Endodermal cell (in vitro differentiated cells): ENCODE measurements at regions not wholly inside any gene's neighbourhood (a gene's known extent, or its start where the extent isn't known, plus 50 kb on each side); places are given as distances from the start of the nearest gene placed in this dataset.

ENCODE experiments used
- DNase-seq: peaks from one replicate; pipeline ENCODE4 v3.0.0-alpha.2; 2017
- H3K27ac ChIP-seq: 2 replicates; pipeline ENCODE4 v1.5.1; 2013; ENCODE audit warnings: mild to moderate bottlenecking, low read depth, low read length, moderate library complexity
- H3K27me3 ChIP-seq: 2 replicates; pipeline ENCODE4 v1.6.1; 2013; ENCODE audit warnings: mild to moderate bottlenecking, low read length, moderate library complexity; ENCODE audit not compliant: insufficient read depth, control insufficient read depth, poor library complexity, severe bottlenecking
- H3K36me3 ChIP-seq: 2 replicates; pipeline ENCODE4 v1.7.0; 2013; ENCODE audit warnings: mild to moderate bottlenecking, low read length, moderate library complexity; ENCODE audit not compliant: control insufficient read depth, insufficient read depth
- H3K4me1 ChIP-seq: one replicate; pipeline ENCODE4 v1.7.0; 2013; ENCODE audit warnings: low read length; ENCODE audit not compliant: control insufficient read depth, insufficient read depth
- H3K4me3 ChIP-seq: 2 replicates; pipeline ENCODE4 v1.5.1; 2013; ENCODE audit warnings: mild to moderate bottlenecking, low read length, moderate library complexity
- H3K9ac ChIP-seq: 2 replicates; pipeline ENCODE4 v1.6.1; 2013; ENCODE audit warnings: mild to moderate bottlenecking, low read length, moderate library complexity; ENCODE audit not compliant: poor library complexity, severe bottlenecking; ENCODE audit errors: extremely low read depth
- H3K9me3 ChIP-seq: 2 replicates; pipeline ENCODE4 v1.6.1; 2013; ENCODE audit warnings: mild to moderate bottlenecking, low read length, moderate library complexity; ENCODE audit not compliant: control insufficient read depth
- H3K27ac Mint-ChIP-seq: 2 replicates; pipeline ENCODE4 v1.8.0; 2020; ENCODE audit warnings: mixed read lengths
- H3K27me3 Mint-ChIP-seq: 2 replicates; pipeline ENCODE4 v1.8.0; 2021; ENCODE audit warnings: mild to moderate bottlenecking, mixed read lengths; ENCODE audit not compliant: insufficient read depth
- H3K36me3 Mint-ChIP-seq: 2 replicates; pipeline ENCODE4 v1.8.0; 2020; ENCODE audit warnings: low read depth, mixed read lengths
- H3K4me1 Mint-ChIP-seq: 2 replicates; pipeline ENCODE4 v1.8.0; 2020; ENCODE audit warnings: mixed read lengths
- H3K4me3 Mint-ChIP-seq: 2 replicates; pipeline ENCODE4 v1.8.0; 2020; ENCODE audit warnings: mild to moderate bottlenecking, moderate library complexity, mixed read lengths
- H3K9me3 Mint-ChIP-seq: 2 replicates; pipeline ENCODE4 v1.8.0; 2020; ENCODE audit warnings: mild to moderate bottlenecking, mixed read lengths
- WGBS, 2 experiments: methylation state at CpG; one replicate each; pipeline versions ENCODE4 v1.1.5 to v1.1.7; 2013; ENCODE audit warnings: missing lambda C conversion rate in 2 of 2, mixed read lengths in 1 of 2; ENCODE audit not compliant: insufficient coverage in 1 of 2, insufficient read length in 1 of 2; 5-methylcytosine and 5-hydroxymethylcytosine counted together
- TF ChIP-seq, protein P1 (sequence below): fragments of 200-600 bp; sonication (generic); conservative IDR thresholded peaks from 2 replicates; pipeline ENCODE4 v1.5.0; 2021; ENCODE audit warnings: antibody characterized with exemption, mild to moderate bottlenecking

DNA sequence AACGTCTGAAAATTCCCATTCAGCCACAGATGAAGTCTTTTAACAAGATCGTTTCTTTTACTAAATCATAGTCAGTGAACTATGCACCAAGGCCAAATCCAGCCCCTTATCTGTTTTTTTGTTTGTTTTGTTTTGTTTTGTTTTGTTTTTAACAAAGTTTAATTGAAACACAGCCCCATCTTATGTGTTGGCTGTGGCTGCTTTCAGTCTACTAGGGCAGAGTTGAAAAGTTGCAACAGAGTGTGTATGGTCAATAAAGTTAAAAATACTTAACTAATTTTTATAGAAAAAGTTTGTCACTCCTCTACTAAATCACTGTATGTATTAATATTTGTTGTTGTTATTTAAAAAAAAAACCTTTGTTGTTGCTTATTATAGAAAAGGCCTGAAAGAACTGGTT is 137.1 kb downstream of the CAAP1 start:
- no peaks in the 10 kb centered on the region for H3K36me3 ChIP-seq
- no peak overlapping the region for H3K27ac ChIP-seq
- no peaks in the 10 kb centered on the region for H3K9me3 Mint-ChIP-seq
- no peak overlapping the region for H3K4me3 ChIP-seq
- H3K9ac ChIP-seq: no peak overlapping the region
- no peaks in the 10 kb centered on the region for H3K9me3 ChIP-seq
- H3K36me3 Mint-ChIP-seq: no peaks in the 10 kb centered on the region
- DNase-seq: no peak
- TF ChIP-seq, protein P1, sequence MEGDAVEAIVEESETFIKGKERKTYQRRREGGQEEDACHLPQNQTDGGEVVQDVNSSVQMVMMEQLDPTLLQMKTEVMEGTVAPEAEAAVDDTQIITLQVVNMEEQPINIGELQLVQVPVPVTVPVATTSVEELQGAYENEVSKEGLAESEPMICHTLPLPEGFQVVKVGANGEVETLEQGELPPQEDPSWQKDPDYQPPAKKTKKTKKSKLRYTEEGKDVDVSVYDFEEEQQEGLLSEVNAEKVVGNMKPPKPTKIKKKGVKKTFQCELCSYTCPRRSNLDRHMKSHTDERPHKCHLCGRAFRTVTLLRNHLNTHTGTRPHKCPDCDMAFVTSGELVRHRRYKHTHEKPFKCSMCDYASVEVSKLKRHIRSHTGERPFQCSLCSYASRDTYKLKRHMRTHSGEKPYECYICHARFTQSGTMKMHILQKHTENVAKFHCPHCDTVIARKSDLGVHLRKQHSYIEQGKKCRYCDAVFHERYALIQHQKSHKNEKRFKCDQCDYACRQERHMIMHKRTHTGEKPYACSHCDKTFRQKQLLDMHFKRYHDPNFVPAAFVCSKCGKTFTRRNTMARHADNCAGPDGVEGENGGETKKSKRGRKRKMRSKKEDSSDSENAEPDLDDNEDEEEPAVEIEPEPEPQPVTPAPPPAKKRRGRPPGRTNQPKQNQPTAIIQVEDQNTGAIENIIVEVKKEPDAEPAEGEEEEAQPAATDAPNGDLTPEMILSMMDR: no peak
- peaks cover 10% of the 10 kb centered on the region for H3K4me1 ChIP-seq
- no peak overlapping the region for H3K4me3 Mint-ChIP-seq
- no peaks in the 10 kb centered on the region for H3K27me3 ChIP-seq
- H3K4me1 Mint-ChIP-seq: peaks cover 24% of the 10 kb centered on the region
- peak overlapping the region; percentile 38 for H3K27ac Mint-ChIP-seq
- WGBS, 2 experiments: 82% methylated on average over 2 of the region's 2 CpGs; no CpG with 5 or more reads in 1 of the 2 experiments
- H3K27me3 Mint-ChIP-seq: no peaks in the 10 kb centered on the region

- Histone ChIP-seq H3K4me1 (peaks cover 10% of the 10 kb centered on the region), H3K9me3 (no peaks in the 10 kb centered on the region), H3K9ac (no peak overlapping the region), H3K4me3 (no peak overlapping the region), H3K27me3 (no peaks in the 10 kb centered on the region), H3K36me3 (no peaks in the 10 kb centered on the region), H3K27ac (no peak overlapping the region)
- no peak overlapping the region for H3K4me3 Mint-ChIP-seq
- no peaks in the 10 kb centered on the region for H3K9me3 Mint-ChIP-seq
- H3K27ac Mint-ChIP-seq: peak overlapping the region; percentile 45
- no peaks in the 10 kb centered on the region for H3K27me3 Mint-ChIP-seq
- no peaks in the 10 kb centered on the region for H3K36me3 Mint-ChIP-seq
- 90 to 94% methylated on average over 9 to 10 of the region's 10 CpGs for WGBS, 2 experiments
- peaks cover 24% of the 10 kb centered on the region for H3K4me1 Mint-ChIP-seq
- TF ChIP-seq, protein P1: no peak
- DNase-seq: peak; percentile 58
These were observed 138.0 kb downstream of the CAAP1 start for GRCh38 chr9:26754509-26755164.

GRCh38 chr9:26753971-26754370 is 138.6 kb downstream of the CAAP1 start:
- Mint-ChIP-seq H3K27me3 (no peaks in the 10 kb centered on the region), H3K4me1 (peaks cover 24% of the 10 kb centered on the region), H3K9me3 (no peaks in the 10 kb centered on the region), H3K27ac (no peak overlapping the region), H3K36me3 (no peaks in the 10 kb centered on the region), H3K4me3 (no peak overlapping the region)
- H3K36me3 ChIP-seq: no peaks in the 10 kb centered on the region
- 100% methylated on average over 1 of the region's 1 CpG; no CpG with 5 or more reads in 1 of the 2 experiments for WGBS, 2 experiments
- H3K9ac ChIP-seq: no peak overlapping the region
- DNase-seq: no peak
- H3K4me1 ChIP-seq: peaks cover 10% of the 10 kb centered on the region
- no peak overlapping the region for H3K4me3 ChIP-seq
- no peaks in the 10 kb centered on the region for H3K9me3 ChIP-seq
- no peaks in the 10 kb centered on the region for H3K27me3 ChIP-seq
- TF ChIP-seq, protein P1: no peak
- H3K27ac ChIP-seq: peak overlapping the region; percentile 16
